Central memory CD8-positive, alpha-beta T cell (primary cell): ENCODE measurements at regions not wholly inside any gene's neighbourhood (a gene's known extent, or its start where the extent isn't known, plus 50 kb on each side); places are given as distances from the start of the nearest gene placed in this dataset.

Experiments
- ATAC-seq: fragments of 150-1000 bp; cut with Tn5 transposase; replicated peaks from 2 replicates; pipeline ENCODE4 v1.10.0; 2022; ENCODE audit warnings: mild to moderate bottlenecking, moderate FRiP score, moderate number of reproducible peaks; ENCODE audit not compliant: poor library complexity, severe bottlenecking; ENCODE audit errors: extremely low read depth
- DNase-seq, 2 donors: peaks; one replicate each; pipeline ENCODE4 v3.0.0; 2021; ENCODE audit warnings: low spot score in 2 of 2
- H3K27ac Mint-ChIP-seq: one replicate; pipeline ENCODE4 v1.8.0; 2022; ENCODE audit warnings: low read depth, mild to moderate bottlenecking, moderate library complexity, mixed read lengths
- H3K27me3 Mint-ChIP-seq: one replicate; pipeline ENCODE4 v1.8.0; 2022; ENCODE audit warnings: mixed read lengths
- H3K36me3 Mint-ChIP-seq: one replicate; pipeline ENCODE4 v1.8.0; 2022; ENCODE audit warnings: mild to moderate bottlenecking, moderate library complexity, mixed read lengths; ENCODE audit not compliant: insufficient read depth
- H3K4me1 Mint-ChIP-seq: one replicate; pipeline ENCODE4 v1.8.0; 2022; ENCODE audit warnings: mixed read lengths
- H3K4me3 Mint-ChIP-seq: one replicate; pipeline ENCODE4 v1.8.0; 2022; ENCODE audit warnings: mild to moderate bottlenecking, moderate library complexity, mixed read lengths
- H3K9me3 Mint-ChIP-seq: one replicate; pipeline ENCODE4 v1.8.0; 2022; ENCODE audit warnings: mixed read lengths

- no peak for DNase-seq
- Mint-ChIP-seq H3K4me1 (no peaks in the 10 kb centered on the region), H3K4me3 (no peak overlapping the region), H3K27me3 (peaks cover 10% of the 10 kb centered on the region), H3K9me3 (no peaks in the 10 kb centered on the region), H3K36me3 (peaks cover 1% of the 10 kb centered on the region), H3K27ac (no peak overlapping the region)
- no peak for ATAC-seq
These were observed 417.7 kb upstream of the SALL3 start for GRCh38 chr18:78561757-78562510.

GRCh38 chr18:78562531-78562961 lies 417.1 kb upstream of the SALL3 start:
- Mint-ChIP-seq H3K9me3 (peaks cover 5% of the 10 kb centered on the region), H3K27ac (no peak overlapping the region), H3K27me3 (peaks cover 10% of the 10 kb centered on the region)

GRCh38 chr18:78563110-78563509 lies 416.5 kb upstream of the SALL3 start:
- ATAC-seq (no peak), DNase-seq (no peak)
- H3K27me3 Mint-ChIP-seq = peaks cover 10% of the 10 kb centered on the region
- H3K4me1 Mint-ChIP-seq = no peaks in the 10 kb centered on the region
- peaks cover 6% of the 10 kb centered on the region for H3K9me3 Mint-ChIP-seq
- H3K27ac Mint-ChIP-seq = no peak overlapping the region
- peaks cover 1% of the 10 kb centered on the region for H3K36me3 Mint-ChIP-seq
- no peak overlapping the region for H3K4me3 Mint-ChIP-seq

More at GRCh38 chr18:78562531-78562961, 417.1 kb upstream of the SALL3 start:
- peaks cover 1% of the 10 kb centered on the region for H3K36me3 Mint-ChIP-seq
- H3K4me3 Mint-ChIP-seq = no peak overlapping the region
- no peaks in the 10 kb centered on the region for H3K4me1 Mint-ChIP-seq
- no peak for ATAC-seq
- no peak for DNase-seq

DNA sequence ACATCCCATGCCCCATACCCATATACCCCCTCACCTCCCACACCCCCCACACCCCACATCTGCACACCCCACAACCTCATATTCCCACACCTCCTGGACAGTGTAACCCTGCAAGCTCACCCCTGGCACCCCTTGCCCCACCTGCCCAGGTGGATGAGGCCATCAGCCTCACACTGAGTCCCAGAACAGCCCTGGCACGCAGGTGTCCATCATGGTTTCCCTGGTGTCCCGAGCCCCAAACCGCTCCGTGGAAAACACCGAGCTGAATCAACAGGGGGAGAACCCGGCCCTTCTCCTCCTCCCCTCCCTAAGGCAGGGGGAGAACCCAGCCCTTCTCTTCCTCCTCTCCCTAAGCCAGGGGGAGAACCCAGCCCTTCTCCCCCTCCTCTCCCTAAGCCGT lies 415.6 kb upstream of the SALL3 start:
- Mint-ChIP-seq H3K36me3 (no peaks in the 10 kb centered on the region), H3K27me3 (peaks cover 10% of the 10 kb centered on the region), H3K4me3 (no peak overlapping the region), H3K9me3 (peaks cover 6% of the 10 kb centered on the region), H3K27ac (no peak overlapping the region), H3K4me1 (no peaks in the 10 kb centered on the region)
- DNase-seq (no peak), ATAC-seq (no peak)

- Mint-ChIP-seq H3K4me1 (no peaks in the 10 kb centered on the region), H3K27ac (no peak overlapping the region), H3K36me3 (no peaks in the 10 kb centered on the region), H3K4me3 (no peak overlapping the region), H3K9me3 (peaks cover 6% of the 10 kb centered on the region), H3K27me3 (peaks cover 10% of the 10 kb centered on the region)
- ATAC-seq (no peak), DNase-seq (no peak)
These were observed 415.1 kb upstream of the SALL3 start for GRCh38 chr18:78564518-78564917.

DNA sequence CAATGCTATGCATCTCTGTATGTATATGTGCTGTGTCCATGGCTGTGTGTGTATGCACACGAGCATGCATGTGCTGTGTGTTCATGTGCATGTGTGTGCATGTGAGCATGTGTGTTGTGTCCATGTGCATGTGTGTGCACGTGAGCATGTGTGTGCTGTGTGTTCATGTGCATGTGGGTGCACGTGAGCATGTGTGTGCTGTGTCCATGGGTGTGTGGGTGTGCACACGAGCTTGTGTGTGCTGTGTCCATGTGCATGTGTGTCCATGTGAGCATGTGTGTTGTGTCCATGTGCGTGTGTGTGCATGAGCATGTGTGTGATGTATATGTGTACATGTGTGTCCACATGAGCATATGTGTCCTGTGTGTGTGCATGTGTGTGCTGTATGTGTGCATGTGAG lies 414.4 kb upstream of the SALL3 start:
- no peak overlapping the region for H3K4me3 Mint-ChIP-seq
- peaks cover 6% of the 10 kb centered on the region for H3K9me3 Mint-ChIP-seq
- H3K27ac Mint-ChIP-seq = no peak overlapping the region
- no peak for DNase-seq
- H3K27me3 Mint-ChIP-seq = peaks cover 10% of the 10 kb centered on the region
- H3K4me1 Mint-ChIP-seq = no peaks in the 10 kb centered on the region
- no peak for ATAC-seq
- no peaks in the 10 kb centered on the region for H3K36me3 Mint-ChIP-seq

GRCh38 chr18:78566065-78566464 lies 413.6 kb upstream of the SALL3 start:
- no peaks in the 10 kb centered on the region for H3K4me1 Mint-ChIP-seq
- peaks cover 6% of the 10 kb centered on the region for H3K9me3 Mint-ChIP-seq
- no peak overlapping the region for H3K27ac Mint-ChIP-seq
- H3K36me3 Mint-ChIP-seq = no peaks in the 10 kb centered on the region
- H3K27me3 Mint-ChIP-seq = peaks cover 10% of the 10 kb centered on the region
- DNase-seq (no peak), ATAC-seq (no peak)
- no peak overlapping the region for H3K4me3 Mint-ChIP-seq

DNA sequence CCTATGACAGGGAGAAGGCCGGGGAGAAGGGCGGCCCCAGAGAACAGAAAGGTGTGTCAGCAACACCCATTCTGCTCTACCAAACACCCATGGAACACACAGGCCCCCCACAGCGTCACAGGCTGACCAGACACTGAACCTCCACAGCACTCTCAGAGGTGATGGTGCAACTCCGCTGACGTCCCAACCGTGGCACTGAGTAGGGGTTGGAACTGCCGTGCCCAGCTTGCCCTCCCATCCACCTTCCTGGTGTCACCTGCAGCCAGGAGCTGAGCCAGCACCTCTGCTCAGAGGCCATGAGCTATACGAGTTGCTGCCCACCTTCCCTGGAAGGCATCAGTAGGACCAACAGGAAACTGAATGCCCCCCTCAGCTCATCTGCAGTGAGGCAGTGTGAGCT lies 412.9 kb upstream of the SALL3 start:
- H3K4me3 Mint-ChIP-seq = no peak overlapping the region
- no peaks in the 10 kb centered on the region for H3K4me1 Mint-ChIP-seq
- DNase-seq (no peak), ATAC-seq (no peak)
- no peaks in the 10 kb centered on the region for H3K36me3 Mint-ChIP-seq
- H3K27ac Mint-ChIP-seq = no peak overlapping the region
- H3K9me3 Mint-ChIP-seq = peaks cover 6% of the 10 kb centered on the region
- H3K27me3 Mint-ChIP-seq = peaks cover 10% of the 10 kb centered on the region

DNA sequence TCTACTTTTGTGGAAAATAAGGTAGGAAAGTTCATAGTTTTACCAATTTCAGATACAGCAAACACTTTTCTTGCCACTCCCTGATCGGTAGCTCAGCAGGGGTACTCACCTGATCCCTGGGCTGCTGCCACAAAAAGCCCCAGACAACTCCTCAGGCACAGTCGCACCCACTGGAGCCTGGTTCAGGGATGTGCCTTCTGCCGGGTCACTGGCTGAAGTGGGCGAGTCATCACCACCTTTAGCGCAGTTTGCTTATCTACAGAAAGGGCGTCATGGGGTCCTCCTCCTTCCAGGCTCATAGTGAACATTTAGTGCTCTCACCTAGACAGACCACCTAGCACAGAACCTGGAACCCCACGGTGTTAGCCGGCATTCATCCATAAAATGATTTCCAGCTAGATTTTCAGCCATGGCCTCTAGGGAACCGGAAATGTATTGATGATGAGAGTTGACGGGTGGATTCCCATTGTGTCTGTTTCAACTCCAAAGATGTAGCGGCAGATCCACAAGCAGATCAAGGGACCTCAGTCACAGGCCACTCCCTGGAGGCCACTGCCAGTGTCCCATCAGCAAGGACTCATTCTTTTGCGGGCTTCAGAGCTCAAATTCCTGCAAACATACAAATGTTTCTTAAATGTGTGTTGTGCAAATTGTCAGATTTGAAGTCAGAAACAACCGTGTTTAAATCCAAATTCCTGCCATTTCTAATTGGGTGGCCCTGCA lies 408.4 kb upstream of the SALL3 start:
- ATAC-seq (no peak), DNase-seq (no peak)
- Mint-ChIP-seq H3K27me3 (no peaks in the 10 kb centered on the region), H3K4me1 (no peaks in the 10 kb centered on the region), H3K27ac (no peak overlapping the region), H3K36me3 (no peaks in the 10 kb centered on the region), H3K9me3 (peaks cover 15% of the 10 kb centered on the region), H3K4me3 (no peak overlapping the region)

GRCh38 chr18:78571831-78572347 lies 407.7 kb upstream of the SALL3 start:
- H3K27me3 Mint-ChIP-seq = no peaks in the 10 kb centered on the region
- ATAC-seq = no peak
- H3K36me3 Mint-ChIP-seq = no peaks in the 10 kb centered on the region
- no peak overlapping the region for H3K27ac Mint-ChIP-seq
- no peaks in the 10 kb centered on the region for H3K4me1 Mint-ChIP-seq
- H3K4me3 Mint-ChIP-seq = no peak overlapping the region
- no peak for DNase-seq
- H3K9me3 Mint-ChIP-seq = peaks cover 15% of the 10 kb centered on the region

DNA sequence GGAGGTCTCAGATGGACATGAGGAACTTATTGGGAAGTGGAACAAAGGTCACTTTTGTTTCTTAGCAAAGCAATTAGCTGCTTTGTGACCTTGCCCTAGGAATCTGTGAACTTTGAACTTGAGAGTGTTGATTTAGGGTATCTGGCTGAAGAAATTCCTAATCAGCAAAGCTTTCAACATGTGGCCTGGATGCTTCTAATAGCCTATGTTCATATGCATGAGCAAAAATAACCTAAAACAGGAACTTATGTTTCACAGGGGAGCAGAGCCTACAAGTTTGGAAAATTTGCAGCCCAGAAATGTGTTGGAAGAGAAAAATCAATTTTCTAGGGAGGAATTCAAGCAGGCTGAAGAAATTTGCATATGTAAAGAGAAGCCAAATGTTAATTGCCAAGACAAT lies 405.8 kb upstream of the SALL3 start:
- DNase-seq (no peak), ATAC-seq (no peak)
- Mint-ChIP-seq H3K27ac (no peak overlapping the region), H3K4me1 (no peaks in the 10 kb centered on the region), H3K27me3 (no peaks in the 10 kb centered on the region), H3K36me3 (no peaks in the 10 kb centered on the region), H3K9me3 (peaks cover 9% of the 10 kb centered on the region), H3K4me3 (no peak overlapping the region)

DNA sequence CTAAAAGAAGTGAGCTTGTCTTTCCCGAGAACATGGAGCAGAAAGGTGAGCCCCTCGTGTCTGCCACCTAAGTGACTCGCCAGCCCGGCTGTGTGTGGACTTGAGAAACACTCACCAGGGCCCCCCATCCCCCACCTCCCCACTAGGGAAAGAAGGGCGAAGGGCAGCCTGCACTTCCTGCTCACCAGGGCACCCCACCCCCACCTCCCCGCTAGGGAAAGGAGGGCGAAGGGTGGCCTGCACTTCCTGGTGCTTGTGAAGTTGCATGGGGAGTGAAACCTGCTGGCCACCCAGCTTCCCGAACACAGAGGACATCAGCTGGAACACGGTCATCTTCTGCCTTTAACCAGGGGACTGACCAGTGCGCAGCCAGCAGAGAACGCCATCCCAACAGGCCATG lies 402.7 kb upstream of the SALL3 start:
- no peak overlapping the region for H3K4me3 Mint-ChIP-seq
- DNase-seq = no peak
- H3K9me3 Mint-ChIP-seq = peaks cover 9% of the 10 kb centered on the region
- no peaks in the 10 kb centered on the region for H3K27me3 Mint-ChIP-seq
- H3K4me1 Mint-ChIP-seq = no peaks in the 10 kb centered on the region
- H3K36me3 Mint-ChIP-seq = peaks cover 2% of the 10 kb centered on the region
- no peak overlapping the region for H3K27ac Mint-ChIP-seq
- no peak for ATAC-seq

- H3K36me3 Mint-ChIP-seq = peaks cover 2% of the 10 kb centered on the region
- no peak overlapping the region for H3K4me3 Mint-ChIP-seq
- no peak overlapping the region for H3K27ac Mint-ChIP-seq
- DNase-seq (no peak), ATAC-seq (no peak)
- H3K9me3 Mint-ChIP-seq = peaks cover 9% of the 10 kb centered on the region
- no peaks in the 10 kb centered on the region for H3K4me1 Mint-ChIP-seq
- no peaks in the 10 kb centered on the region for H3K27me3 Mint-ChIP-seq
These were observed 400.2 kb upstream of the SALL3 start for GRCh38 chr18:78579449-78579848.
